GM18505 (cell line): ENCODE measurements at regions not wholly inside any gene's neighbourhood (a gene's known extent, or its start where the extent isn't known, plus 50 kb on each side); places are given as distances from the start of the nearest gene placed in this dataset.
"Not testable (repeated sequence)": the region's sequence is repeated elsewhere in the genome, so short reads cannot be mapped to it uniquely, and the experiment has no call there.

Experiments
- ATAC-seq: cut with Tn5 transposase; IDR thresholded peaks from one replicate; pipeline ENCODE4 v1.9.1; 2021; ENCODE audit not compliant: unreplicated experiment
- POLR2A ChIP-seq: IDR thresholded peaks from 4 replicates; pipeline ENCODE4 v1.6.1; 2011; ENCODE audit warnings: borderline replicate concordance; ENCODE audit not compliant: insufficient read depth, insufficient read length; ENCODE audit errors: extremely low read depth

GRCh38 chr4:159777689-159778088 is 674.8 kb downstream of the RAPGEF2 start:
- no peak for ATAC-seq
- TF ChIP-seq POLR2A, result no peak

- no peak for TF ChIP-seq POLR2A
- peak; percentile 56 for ATAC-seq
These were observed 675.4 kb downstream of the RAPGEF2 start for GRCh38 chr4:159778298-159778697.

GRCh38 chr4:159779716-159780115 is 676.8 kb downstream of the RAPGEF2 start:
- no peak for TF ChIP-seq POLR2A
- ATAC-seq, result no peak

GRCh38 chr4:159780196-159780922 is 677.5 kb downstream of the RAPGEF2 start:
- ATAC-seq, result no peak
- no peak for TF ChIP-seq POLR2A

- TF ChIP-seq POLR2A, result no peak
- no peak for ATAC-seq
These were observed 685.0 kb downstream of the RAPGEF2 start for GRCh38 chr4:159787901-159788300.

GRCh38 chr4:159791334-159791733 is 688.5 kb downstream of the RAPGEF2 start:
- TF ChIP-seq POLR2A, result no peak
- no peak for ATAC-seq

- not testable (repeated sequence) for ATAC-seq
These were observed 701.7 kb downstream of the RAPGEF2 start for GRCh38 chr4:159804592-159804991.

GRCh38 chr4:159823743-159824142 is 720.9 kb downstream of the RAPGEF2 start:
- ATAC-seq, result no peak
- no peak for TF ChIP-seq POLR2A

- no peak for TF ChIP-seq POLR2A
- ATAC-seq, result no peak
These were observed 725.8 kb downstream of the RAPGEF2 start for GRCh38 chr4:159828687-159829086.

- ATAC-seq, result no peak
- no peak for TF ChIP-seq POLR2A
These were observed 726.3 kb downstream of the RAPGEF2 start for GRCh38 chr4:159829184-159829583.

GRCh38 chr4:159837071-159837470 is 734.2 kb downstream of the RAPGEF2 start:
- TF ChIP-seq POLR2A, result no peak
- ATAC-seq, result no peak

- no peak for ATAC-seq
- no peak for TF ChIP-seq POLR2A
These were observed 752.9 kb downstream of the RAPGEF2 start for GRCh38 chr4:159855731-159856130.

- TF ChIP-seq POLR2A, result no peak
- no peak for ATAC-seq
These were observed 753.6 kb downstream of the RAPGEF2 start for GRCh38 chr4:159856451-159856850.

- no peak for TF ChIP-seq POLR2A
- no peak for ATAC-seq
These were observed 756.8 kb downstream of the RAPGEF2 start for GRCh38 chr4:159859656-159860148.

- TF ChIP-seq POLR2A, result no peak
- no peak for ATAC-seq
These were observed 758.1 kb downstream of the RAPGEF2 start for GRCh38 chr4:159860945-159861344.
